Left ventricle myocardium inferior (tissue), 1 donor: ENCODE measurements at regions not wholly inside any gene's neighbourhood (a gene's known extent, or its start where the extent isn't known, plus 50 kb on each side); places are given as distances from the start of the nearest gene placed in this dataset.
"Not testable (repeated sequence)": the region's sequence is repeated elsewhere in the genome, so short reads cannot be mapped to it uniquely, and the experiment has no call there.

ENCODE experiments used
- DNase-seq: peaks from one replicate; pipeline ENCODE4 v3.0.0-alpha.2; 2020
- H3K27ac ChIP-seq: fragments of 200-600 bp; replicated peaks from 2 replicates; pipeline ENCODE4 v1.8.0; 2021
- H3K27me3 ChIP-seq: fragments of 200-600 bp; 2 replicates; pipeline ENCODE4 v1.8.0; 2021; ENCODE audit warnings: low read depth
- H3K36me3 ChIP-seq: fragments of 200-600 bp; 2 replicates; pipeline ENCODE4 v1.8.0; 2021
- H3K4me1 ChIP-seq: fragments of 200-600 bp; 2 replicates; pipeline ENCODE4 v1.8.0; 2021
- H3K4me3 ChIP-seq: fragments of 200-600 bp; 2 replicates; pipeline ENCODE4 v1.8.0; 2021; ENCODE audit warnings: mild to moderate bottlenecking, moderate library complexity
- H3K9me3 ChIP-seq: fragments of 200-600 bp; replicated peaks from 2 replicates; pipeline ENCODE4 v1.8.0; 2021
- intact Hi-C: fragments of 100-400 bp; cut with micrococcal nuclease; formaldehyde crosslinking; loops from one replicate; pipeline ENCODE4 v1.11.0; 2022
- TF ChIP-seq, protein P1 (sequence below): fragments of 200-600 bp; IDR thresholded peaks from 2 replicates; pipeline ENCODE4 v1.8.0; 2021; ENCODE audit warnings: antibody characterized with exemption, mild to moderate bottlenecking, borderline replicate concordance
- donor health status: DM: no; HTN: yes; CAD: no; lungs with severe emphysema.

DNA sequence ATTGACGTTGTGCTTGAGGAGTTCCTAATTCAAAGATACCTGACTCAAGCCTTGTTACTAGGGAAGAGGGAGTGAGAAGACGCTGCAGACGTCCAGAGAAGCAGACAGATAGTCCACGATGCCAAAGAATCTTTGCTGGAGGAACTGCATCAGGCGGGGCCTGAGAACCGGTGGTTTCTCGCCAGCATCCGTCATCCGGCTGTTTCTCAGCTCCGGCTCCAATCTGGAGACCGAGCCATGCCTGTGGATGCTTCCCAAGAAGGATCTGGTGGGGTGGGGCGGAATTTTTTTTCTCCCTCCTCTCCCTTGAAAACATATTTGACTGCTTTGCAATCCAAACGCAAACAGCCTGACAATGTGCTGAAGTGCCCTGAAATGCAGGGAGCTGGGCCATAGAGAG lies 125.8 kb upstream of the SRSF6 start:
- H3K4me1 ChIP-seq: no peaks in the 10 kb centered on the region
- H3K27ac ChIP-seq: no peak overlapping the region
- H3K4me3 ChIP-seq: no peak overlapping the region
- no peaks in the 10 kb centered on the region for H3K36me3 ChIP-seq
- no peaks in the 10 kb centered on the region for H3K27me3 ChIP-seq
- DNase-seq: peak; percentile 64
- intact Hi-C loops: no loop called here
- TF ChIP-seq, protein P1, sequence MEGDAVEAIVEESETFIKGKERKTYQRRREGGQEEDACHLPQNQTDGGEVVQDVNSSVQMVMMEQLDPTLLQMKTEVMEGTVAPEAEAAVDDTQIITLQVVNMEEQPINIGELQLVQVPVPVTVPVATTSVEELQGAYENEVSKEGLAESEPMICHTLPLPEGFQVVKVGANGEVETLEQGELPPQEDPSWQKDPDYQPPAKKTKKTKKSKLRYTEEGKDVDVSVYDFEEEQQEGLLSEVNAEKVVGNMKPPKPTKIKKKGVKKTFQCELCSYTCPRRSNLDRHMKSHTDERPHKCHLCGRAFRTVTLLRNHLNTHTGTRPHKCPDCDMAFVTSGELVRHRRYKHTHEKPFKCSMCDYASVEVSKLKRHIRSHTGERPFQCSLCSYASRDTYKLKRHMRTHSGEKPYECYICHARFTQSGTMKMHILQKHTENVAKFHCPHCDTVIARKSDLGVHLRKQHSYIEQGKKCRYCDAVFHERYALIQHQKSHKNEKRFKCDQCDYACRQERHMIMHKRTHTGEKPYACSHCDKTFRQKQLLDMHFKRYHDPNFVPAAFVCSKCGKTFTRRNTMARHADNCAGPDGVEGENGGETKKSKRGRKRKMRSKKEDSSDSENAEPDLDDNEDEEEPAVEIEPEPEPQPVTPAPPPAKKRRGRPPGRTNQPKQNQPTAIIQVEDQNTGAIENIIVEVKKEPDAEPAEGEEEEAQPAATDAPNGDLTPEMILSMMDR: no peak
- H3K9me3 ChIP-seq: peaks cover 39% of the 10 kb centered on the region

DNA sequence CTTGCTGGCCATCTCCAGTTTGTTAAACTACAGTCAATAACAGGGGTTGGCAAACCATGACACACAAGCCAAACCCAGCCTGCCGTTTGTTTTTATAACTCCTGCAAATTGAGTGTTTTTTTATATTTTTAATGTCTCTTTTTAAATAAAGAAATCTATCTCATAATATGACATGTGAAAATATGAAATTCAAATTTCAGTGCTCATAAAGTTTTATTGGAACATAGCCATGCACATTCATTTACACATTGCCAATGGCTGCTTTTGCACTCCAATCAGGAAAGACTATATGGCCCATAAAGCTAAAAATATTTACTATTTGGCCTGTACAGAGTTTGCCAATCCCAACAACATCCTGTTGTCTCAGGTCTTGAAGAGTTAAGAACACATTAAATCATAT lies 129.0 kb upstream of the SRSF6 start:
- H3K4me3 ChIP-seq: no peak overlapping the region
- peaks cover 8% of the 10 kb centered on the region for H3K27me3 ChIP-seq
- intact Hi-C loops: no loop called here
- H3K27ac ChIP-seq: no peak overlapping the region
- no peaks in the 10 kb centered on the region for H3K36me3 ChIP-seq
- H3K4me1 ChIP-seq: no peaks in the 10 kb centered on the region
- no peak for DNase-seq
- peaks cover 16% of the 10 kb centered on the region for H3K9me3 ChIP-seq
- TF ChIP-seq, protein P1: no peak

DNA sequence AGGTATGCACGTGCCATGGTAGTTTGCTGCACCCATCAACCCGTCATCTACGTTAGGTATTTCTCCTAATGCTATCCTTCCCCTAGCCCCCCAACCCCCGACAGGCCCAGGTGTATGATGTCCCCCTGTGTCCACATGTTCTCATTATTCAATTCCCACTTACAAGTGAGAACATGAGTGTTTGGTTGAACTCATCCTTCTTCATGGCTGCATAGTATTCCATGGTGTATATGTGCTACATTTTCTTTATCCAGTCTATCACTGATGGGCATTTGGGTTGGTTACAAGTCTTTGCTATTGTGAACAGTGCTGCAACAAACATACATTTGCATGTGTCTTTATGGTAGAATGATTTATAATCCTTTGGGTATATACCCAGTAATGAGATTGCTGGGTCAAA lies 130.5 kb upstream of the SRSF6 start:
- H3K36me3 ChIP-seq, H3K4me1 ChIP-seq, H3K27ac ChIP-seq, DNase-seq, H3K27me3 ChIP-seq, intact Hi-C loops, H3K4me3 ChIP-seq, H3K9me3 ChIP-seq: not testable (repeated sequence)

DNA sequence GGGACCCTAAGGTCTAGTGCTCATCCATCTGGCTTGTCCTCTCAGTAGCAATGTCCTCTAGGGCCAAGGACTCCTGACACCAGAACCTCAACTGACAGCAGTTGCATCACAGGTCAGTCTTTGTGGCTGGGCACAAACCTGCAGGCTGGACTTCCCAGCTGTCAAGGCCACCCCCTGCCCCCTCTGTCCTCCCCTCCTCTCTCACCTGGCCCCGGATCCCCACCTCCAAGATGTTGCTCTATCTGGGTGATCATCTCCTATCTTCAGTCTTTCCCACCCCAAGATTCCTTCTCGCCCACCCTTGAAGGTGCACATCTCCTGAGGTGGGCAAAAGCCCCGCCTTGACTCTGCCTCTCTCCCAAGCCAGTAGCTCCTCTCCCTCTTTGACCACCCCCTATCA lies 131.8 kb upstream of the SRSF6 start:
- no peaks in the 10 kb centered on the region for H3K36me3 ChIP-seq
- H3K9me3 ChIP-seq: peaks cover 6% of the 10 kb centered on the region
- H3K27ac ChIP-seq: no peak overlapping the region
- H3K4me3 ChIP-seq: no peak overlapping the region
- H3K27me3 ChIP-seq: peaks cover 18% of the 10 kb centered on the region
- H3K4me1 ChIP-seq: no peaks in the 10 kb centered on the region
- intact Hi-C loops: no loop called here
- TF ChIP-seq, protein P1: no peak
- DNase-seq: no peak

DNA sequence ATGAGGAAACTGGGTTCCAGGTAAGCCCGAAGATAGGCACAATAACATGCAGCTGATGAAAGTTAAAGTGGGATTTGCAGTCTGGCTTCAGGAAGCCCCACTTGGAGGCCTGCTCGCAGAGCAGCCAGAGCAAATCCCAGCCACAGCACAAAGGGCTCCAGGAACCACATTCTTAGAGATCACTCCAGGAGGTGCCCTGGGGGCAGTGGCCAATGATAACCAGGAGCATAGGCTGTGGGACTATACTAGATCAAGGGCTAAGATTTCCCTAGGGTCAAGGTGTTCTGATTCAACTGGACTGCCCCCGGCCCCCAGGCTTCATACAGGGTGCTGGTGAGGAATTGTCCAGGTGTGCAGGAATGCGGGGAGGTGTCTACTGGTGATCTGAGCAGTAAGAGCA lies 133.9 kb upstream of the PTPRT start:
- H3K27ac ChIP-seq: no peak overlapping the region
- no peak for DNase-seq
- intact Hi-C loops: no loop called here
- no peaks in the 10 kb centered on the region for H3K36me3 ChIP-seq
- peaks cover 31% of the 10 kb centered on the region for H3K27me3 ChIP-seq
- TF ChIP-seq, protein P1: no peak
- peaks cover 6% of the 10 kb centered on the region for H3K9me3 ChIP-seq
- no peak overlapping the region for H3K4me3 ChIP-seq
- no peaks in the 10 kb centered on the region for H3K4me1 ChIP-seq

DNA sequence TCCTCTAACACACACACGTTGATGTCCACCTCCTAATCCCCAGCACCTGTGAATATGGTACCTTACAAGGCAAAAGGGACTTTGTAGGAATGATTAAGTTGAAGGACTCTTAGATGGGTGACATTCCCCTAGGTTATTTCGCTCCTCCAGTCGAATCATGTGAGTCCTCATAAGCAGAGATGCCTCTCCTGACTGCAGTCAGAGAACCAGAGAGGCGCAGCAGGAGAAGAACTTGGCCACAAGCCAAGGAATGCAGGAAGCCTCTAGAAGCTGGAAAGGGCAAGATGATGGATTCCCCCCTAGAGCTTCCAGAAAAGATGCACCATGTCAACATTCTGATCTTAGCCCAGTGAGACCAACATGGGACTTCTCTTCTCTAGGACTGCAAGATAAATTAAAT lies 133.1 kb upstream of the PTPRT start:
- no peaks in the 10 kb centered on the region for H3K36me3 ChIP-seq
- no peak overlapping the region for H3K27ac ChIP-seq
- TF ChIP-seq, protein P1: no peak
- no peak for DNase-seq
- intact Hi-C loops: no loop called here
- no peak overlapping the region for H3K4me3 ChIP-seq
- peaks cover 39% of the 10 kb centered on the region for H3K27me3 ChIP-seq
- peaks cover 6% of the 10 kb centered on the region for H3K9me3 ChIP-seq
- no peaks in the 10 kb centered on the region for H3K4me1 ChIP-seq
